GM12865 (cell line): ENCODE measurements at regions not wholly inside any gene's neighbourhood (a gene's known extent, or its start where the extent isn't known, plus 50 kb on each side); places are given as distances from the start of the nearest gene placed in this dataset.

ENCODE experiments used
- DNase-seq: peaks from one replicate; pipeline ENCODE4 v3.0.0; 2010; ENCODE audit warnings: low read depth
- H3K4me3 ChIP-seq: 2 replicates; pipeline ENCODE4 v1.5.1; 2011; ENCODE audit warnings: mild to moderate bottlenecking, low read depth, low read length, control low read depth
- TF ChIP-seq, protein P1 (sequence below): IDR thresholded peaks from 2 replicates; pipeline ENCODE4 v1.5.1; 2011; ENCODE audit warnings: low read length, control low read depth, low read depth, inconsistent platforms; ENCODE audit not compliant: insufficient read depth; ENCODE audit errors: missing control alignments

DNA sequence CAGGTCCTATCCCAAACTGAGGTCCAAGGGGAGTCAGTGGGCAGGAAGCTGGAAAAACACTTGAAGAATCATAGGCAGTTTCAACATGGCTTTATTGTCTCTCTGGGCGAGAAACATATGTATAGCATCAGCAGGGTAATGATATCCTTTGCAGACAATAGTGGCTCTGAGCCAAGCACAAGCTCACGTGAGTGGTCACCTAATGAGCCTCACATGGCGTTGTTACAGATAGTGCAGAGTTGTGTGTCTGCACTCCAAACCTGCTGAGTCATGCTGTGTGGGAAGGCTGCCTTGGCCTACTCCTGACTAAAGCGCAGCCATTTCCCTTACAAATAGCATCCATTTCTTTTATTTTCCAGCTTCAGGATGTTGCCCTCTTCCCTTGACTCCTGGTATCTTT lies 105.2 kb upstream of the SYT1 start:
- TF ChIP-seq, protein P1, sequence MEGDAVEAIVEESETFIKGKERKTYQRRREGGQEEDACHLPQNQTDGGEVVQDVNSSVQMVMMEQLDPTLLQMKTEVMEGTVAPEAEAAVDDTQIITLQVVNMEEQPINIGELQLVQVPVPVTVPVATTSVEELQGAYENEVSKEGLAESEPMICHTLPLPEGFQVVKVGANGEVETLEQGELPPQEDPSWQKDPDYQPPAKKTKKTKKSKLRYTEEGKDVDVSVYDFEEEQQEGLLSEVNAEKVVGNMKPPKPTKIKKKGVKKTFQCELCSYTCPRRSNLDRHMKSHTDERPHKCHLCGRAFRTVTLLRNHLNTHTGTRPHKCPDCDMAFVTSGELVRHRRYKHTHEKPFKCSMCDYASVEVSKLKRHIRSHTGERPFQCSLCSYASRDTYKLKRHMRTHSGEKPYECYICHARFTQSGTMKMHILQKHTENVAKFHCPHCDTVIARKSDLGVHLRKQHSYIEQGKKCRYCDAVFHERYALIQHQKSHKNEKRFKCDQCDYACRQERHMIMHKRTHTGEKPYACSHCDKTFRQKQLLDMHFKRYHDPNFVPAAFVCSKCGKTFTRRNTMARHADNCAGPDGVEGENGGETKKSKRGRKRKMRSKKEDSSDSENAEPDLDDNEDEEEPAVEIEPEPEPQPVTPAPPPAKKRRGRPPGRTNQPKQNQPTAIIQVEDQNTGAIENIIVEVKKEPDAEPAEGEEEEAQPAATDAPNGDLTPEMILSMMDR: no peak
- no peak for DNase-seq
- no peak overlapping the region for H3K4me3 ChIP-seq

DNA sequence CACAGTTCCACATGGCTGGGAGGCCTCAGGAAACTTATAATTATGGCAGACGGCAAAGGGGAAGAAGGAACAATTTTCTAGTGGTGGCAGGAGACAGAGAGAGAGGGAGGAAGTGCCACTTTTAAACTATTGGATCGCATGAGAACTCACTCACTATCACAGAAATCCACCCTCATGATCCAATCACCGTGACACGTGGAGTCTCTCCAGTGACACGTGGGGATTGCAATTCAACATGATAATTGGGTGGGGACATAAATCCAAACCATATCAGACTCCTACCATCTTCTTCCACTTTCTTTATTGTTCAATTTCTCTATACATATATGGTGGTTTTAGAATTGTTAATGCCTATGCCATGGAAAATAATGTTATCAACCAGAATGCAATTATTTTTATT lies 103.7 kb upstream of the SYT1 start:
- TF ChIP-seq, protein P1: no peak
- DNase-seq: no peak
- H3K4me3 ChIP-seq: no peak overlapping the region

GRCh38 chr12:78764913-78765312 lies 99.7 kb upstream of the SYT1 start:
- TF ChIP-seq, protein P1: no peak
- DNase-seq: no peak

DNA sequence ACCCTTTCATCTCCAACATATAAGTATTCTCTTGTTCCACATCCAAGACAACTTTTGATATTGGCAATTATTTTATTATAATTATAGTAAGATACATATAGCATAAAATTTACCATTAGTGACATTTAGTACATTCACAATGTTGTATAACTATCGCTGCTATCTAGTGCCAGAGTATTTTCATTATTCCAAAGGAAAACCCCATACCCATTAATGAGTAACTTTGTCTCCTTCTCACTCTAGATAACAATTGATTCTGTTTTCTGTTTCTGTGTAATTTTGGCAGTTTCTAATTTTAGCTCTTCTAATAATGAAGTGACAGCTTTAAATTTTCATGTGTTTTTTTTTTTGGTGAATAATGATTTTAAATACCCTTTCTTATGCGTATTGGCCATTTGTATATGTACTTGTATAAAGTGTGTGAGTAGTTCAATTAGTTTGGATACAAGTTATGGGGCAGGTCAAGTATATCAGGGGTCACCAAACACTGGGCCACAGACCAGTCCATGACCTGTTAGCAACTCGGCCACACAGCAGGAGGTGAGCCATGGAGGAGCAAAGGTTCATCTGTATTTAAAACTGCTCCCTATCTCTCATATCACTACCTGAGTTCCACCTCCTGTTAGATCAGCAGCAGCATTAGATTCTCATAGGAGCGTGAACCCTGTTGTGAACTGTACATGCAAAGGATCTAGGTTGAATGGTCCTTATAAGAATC lies 97.2 kb upstream of the SYT1 start:
- H3K4me3 ChIP-seq: no peak overlapping the region
- DNase-seq: no peak
- TF ChIP-seq, protein P1: no peak

More at GRCh38 chr12:78764913-78765312, 99.7 kb upstream of the SYT1 start:
- H3K4me3 ChIP-seq: no peak overlapping the region

DNA sequence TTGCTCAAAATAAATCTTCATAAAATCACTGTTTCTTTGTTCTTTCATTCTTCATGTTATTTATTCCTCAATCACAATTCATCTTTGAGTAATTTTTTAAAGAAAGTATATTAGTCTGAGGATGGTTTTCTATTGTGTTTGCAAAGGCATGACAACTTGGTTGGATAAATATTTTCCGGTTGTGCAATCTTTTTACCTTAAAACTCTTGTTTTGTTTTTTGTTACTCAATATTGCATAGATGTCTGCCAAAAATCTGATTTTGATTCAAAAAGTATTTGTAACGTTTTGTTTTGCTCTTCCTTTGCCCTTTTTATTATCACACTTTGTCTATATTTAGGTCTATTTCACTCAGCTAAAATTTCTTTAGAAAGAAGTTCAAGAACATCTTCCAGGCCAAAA lies 86.2 kb upstream of the SYT1 start:
- DNase-seq: no peak
- no peak overlapping the region for H3K4me3 ChIP-seq
- TF ChIP-seq, protein P1: no peak

GRCh38 chr12:78787576-78787975 lies 77.0 kb upstream of the SYT1 start:
- TF ChIP-seq, protein P1: no peak
- H3K4me3 ChIP-seq: no peak overlapping the region
- no peak for DNase-seq

DNA sequence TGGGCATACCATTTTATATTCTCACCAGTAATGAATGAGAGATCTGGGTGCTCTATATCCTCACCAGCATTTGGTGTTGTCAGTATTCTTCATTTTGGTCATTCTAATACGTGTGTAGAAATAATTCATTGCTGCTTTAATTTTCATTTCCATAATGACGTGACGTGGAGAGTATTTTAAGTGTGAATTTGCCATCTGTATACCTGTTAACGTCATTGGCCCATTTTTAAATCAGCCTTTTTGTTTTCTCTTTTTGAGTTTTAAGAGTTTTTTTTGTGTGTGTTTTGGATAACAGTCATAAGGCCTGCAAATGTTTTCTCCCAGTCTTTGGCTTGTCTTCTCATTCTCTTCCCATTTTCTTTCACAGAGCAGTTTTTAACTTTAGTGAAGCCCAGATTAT lies 74.4 kb upstream of the SYT1 start:
- no peak for DNase-seq
- TF ChIP-seq, protein P1: no peak

More for the DNA sequence above, 74.4 kb upstream of the SYT1 start:
- H3K4me3 ChIP-seq: no peak overlapping the region
